ENCODE measurements at regions not wholly inside any gene's neighbourhood (a gene's known extent, or its start where the extent isn't known, plus 50 kb on each side); places are given as distances from the start of the nearest gene placed in this dataset.

GRCh38 chr16:62530426-62530825 is 494.2 kb upstream of the CDH8 start:
- no peak for TF ChIP-seq CTCF (conservative IDR thresholded peaks at IDR 0.05; ENCODE audit: low read depth, low read length)
- DNase-seq (ENCODE audit: low read depth): no peak
- no peak overlapping the region for H3K4me3 ChIP-seq (ENCODE audit: low read depth, low read length)

- no peak for DNase-seq (ENCODE audit: low read depth)
- no peak for TF ChIP-seq CTCF (conservative IDR thresholded peaks at IDR 0.05; ENCODE audit: low read depth, low read length)
- no peak overlapping the region for H3K4me3 ChIP-seq (ENCODE audit: low read depth, low read length)
These were observed 479.8 kb upstream of the CDH8 start for GRCh38 chr16:62516001-62516400.

- DNase-seq (ENCODE audit: low read depth): no peak
- H3K4me3 ChIP-seq (ENCODE audit: low read depth, low read length): no peak overlapping the region
- TF ChIP-seq CTCF (conservative IDR thresholded peaks at IDR 0.05; ENCODE audit: low read depth, low read length): no peak
These were observed 466.8 kb upstream of the CDH8 start for GRCh38 chr16:62503073-62503472.

GRCh38 chr16:62478903-62479458 is 442.7 kb upstream of the CDH8 start:
- no peak for TF ChIP-seq CTCF (conservative IDR thresholded peaks at IDR 0.05; ENCODE audit: low read depth, low read length)
- DNase-seq (ENCODE audit: low read depth): no peak
- no peak overlapping the region for H3K4me3 ChIP-seq (ENCODE audit: low read depth, low read length)

- H3K4me3 ChIP-seq (ENCODE audit: low read depth, low read length): no peak overlapping the region
- no peak for TF ChIP-seq CTCF (conservative IDR thresholded peaks at IDR 0.05; ENCODE audit: low read depth, low read length)
- DNase-seq (ENCODE audit: low read depth): no peak
These were observed 441.6 kb upstream of the CDH8 start for GRCh38 chr16:62477796-62478195.

GRCh38 chr16:62475573-62475972 is 439.3 kb upstream of the CDH8 start:
- H3K4me3 ChIP-seq (ENCODE audit: low read depth, low read length): no peak overlapping the region
- no peak for DNase-seq (ENCODE audit: low read depth)
- no peak for TF ChIP-seq CTCF (conservative IDR thresholded peaks at IDR 0.05; ENCODE audit: low read depth, low read length)

- no peak for TF ChIP-seq CTCF (conservative IDR thresholded peaks at IDR 0.05; ENCODE audit: low read depth, low read length)
- DNase-seq (ENCODE audit: low read depth): no peak
- H3K4me3 ChIP-seq (ENCODE audit: low read depth, low read length): no peak overlapping the region
These were observed 426.7 kb upstream of the CDH8 start for GRCh38 chr16:62462971-62463370.
